ENCODE measurements at regions not wholly inside any gene's neighbourhood (a gene's known extent, or its start where the extent isn't known, plus 50 kb on each side); places are given as distances from the start of the nearest gene placed in this dataset.

DNA sequence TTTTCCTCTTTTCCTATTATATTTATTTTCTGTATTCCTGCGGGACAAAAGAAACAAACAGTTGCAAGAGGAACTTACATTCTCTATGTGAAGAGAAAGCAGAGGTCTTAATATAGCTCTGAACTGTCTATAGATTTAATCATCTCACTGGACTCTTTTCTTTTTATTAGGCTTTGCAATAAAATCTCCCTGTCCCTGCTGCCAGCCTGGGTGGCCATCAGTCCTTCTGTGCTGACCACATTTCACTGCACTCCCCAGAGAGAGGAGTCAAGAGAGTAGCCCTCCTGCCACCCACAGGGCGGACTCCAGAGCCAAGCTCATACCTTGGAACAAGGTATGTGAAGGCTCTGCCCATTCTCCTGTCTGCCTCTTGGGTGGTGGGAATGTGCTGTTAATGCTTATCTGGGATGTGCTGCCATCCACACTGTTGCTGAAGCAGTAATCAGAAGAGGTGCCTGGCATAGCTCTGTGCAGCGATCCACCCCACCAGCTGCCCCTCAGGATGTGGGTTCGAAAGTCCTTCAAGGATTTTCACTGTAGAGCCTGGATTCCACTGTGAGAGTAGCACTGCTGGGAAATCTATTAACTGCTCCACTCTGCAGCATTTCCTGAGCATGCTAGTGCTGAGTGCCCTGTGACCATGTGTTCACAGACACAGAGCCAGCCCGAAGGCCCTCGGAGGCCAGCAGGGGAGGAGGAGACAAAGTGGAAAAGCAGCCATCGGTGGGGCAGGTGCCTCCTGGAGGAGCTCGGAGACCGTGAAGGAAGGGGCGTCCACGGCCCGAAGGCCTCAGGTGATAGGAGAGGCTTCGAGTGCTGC is 334.6 kb downstream of the MED10 start:
- no peak overlapping the region for H3K4me3 ChIP-seq (ENCODE audit: low read length)
- no peak for DNase-seq (ENCODE audit: low read depth)
- TF ChIP-seq CTCF (IDR thresholded peaks at IDR 0.05; ENCODE audit: insufficient read depth, low read depth, low read length, missing control alignments): no peak

DNA sequence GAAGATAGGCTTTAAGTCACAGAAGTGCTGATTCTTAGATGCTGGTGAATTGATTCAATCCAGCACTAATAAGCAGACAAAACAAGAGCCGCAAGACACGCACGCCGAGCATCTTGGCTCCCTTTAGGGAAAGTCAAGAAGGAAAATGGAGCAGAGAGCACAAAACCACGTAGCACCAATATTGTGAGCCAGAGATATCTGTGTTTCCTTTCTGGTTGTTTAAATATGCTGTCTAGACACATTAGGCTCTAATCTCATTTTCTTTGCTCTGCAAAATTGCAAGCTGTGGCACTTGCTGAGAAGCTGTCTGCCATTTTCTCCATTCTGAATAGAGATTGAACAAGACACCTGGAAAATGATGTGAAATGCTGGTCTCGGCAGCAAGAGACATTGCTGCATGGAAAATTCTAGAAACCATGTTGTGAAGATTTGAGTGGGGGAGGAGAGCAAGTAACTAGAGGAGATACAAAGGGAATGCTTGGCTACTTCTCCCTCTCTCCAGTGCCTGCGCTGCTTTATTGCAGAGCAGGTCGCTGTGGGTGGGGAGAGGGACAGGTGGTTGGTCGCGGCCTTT is 336.3 kb downstream of the MED10 start:
- no peak for DNase-seq (ENCODE audit: low read depth)

GRCh38 chr5:6039111-6039510 is 339.2 kb downstream of the MED10 start:
- TF ChIP-seq CTCF (IDR thresholded peaks at IDR 0.05; ENCODE audit: insufficient read depth, low read depth, low read length, missing control alignments): no peak
- no peak for DNase-seq (ENCODE audit: low read depth)
- no peak overlapping the region for H3K4me3 ChIP-seq (ENCODE audit: low read length)

More for the DNA sequence above, 336.3 kb downstream of the MED10 start:
- H3K4me3 ChIP-seq (ENCODE audit: low read length): no peak overlapping the region
- no peak for TF ChIP-seq CTCF (IDR thresholded peaks at IDR 0.05; ENCODE audit: insufficient read depth, low read depth, low read length, missing control alignments)

DNA sequence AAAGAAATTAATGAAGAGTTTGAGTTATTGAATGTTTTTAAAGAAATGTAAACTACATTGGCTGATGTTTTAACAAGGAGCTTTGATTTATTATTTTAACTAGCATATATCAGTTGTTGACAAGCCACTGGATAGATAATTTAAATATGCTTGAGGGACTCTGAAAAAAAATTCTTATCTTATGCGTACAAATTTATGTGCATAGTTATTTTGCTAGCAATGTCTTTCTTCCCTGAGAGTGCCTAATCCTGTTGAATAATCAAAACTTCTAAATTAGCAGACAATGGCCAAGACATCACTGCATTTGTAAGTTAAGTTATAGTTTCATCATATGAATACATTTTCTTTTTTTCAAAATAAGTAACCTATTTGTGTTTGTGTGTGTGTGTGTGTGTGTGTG is 342.3 kb downstream of the MED10 start:
- DNase-seq (ENCODE audit: low read depth): no peak
- no peak for TF ChIP-seq CTCF (IDR thresholded peaks at IDR 0.05; ENCODE audit: insufficient read depth, low read depth, low read length, missing control alignments)
- no peak overlapping the region for H3K4me3 ChIP-seq (ENCODE audit: low read length)

DNA sequence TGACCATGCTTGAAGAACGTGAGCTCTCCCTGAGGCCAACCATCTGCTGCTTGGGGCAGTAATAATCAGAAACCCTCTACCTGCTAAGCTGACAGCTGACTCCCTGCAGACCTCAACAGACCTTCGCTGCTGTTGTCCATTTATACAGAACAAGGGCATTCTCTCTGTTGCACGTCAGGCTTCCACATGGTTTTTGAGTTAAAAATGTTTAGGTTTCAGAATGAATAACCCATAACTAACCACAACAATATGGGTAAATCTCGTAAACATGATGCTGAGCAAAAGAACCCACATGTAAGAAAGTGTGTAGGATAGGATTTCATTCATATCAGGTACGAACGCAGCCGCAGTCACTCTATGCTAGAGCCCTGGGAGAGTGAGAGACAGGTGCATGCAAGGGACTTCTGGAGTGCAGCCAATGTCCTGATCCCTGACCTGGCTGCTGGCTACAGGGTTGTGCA is 348.5 kb downstream of the MED10 start:
- DNase-seq (ENCODE audit: low read depth): no peak
- no peak overlapping the region for H3K4me3 ChIP-seq (ENCODE audit: low read length)
- TF ChIP-seq CTCF (IDR thresholded peaks at IDR 0.05; ENCODE audit: insufficient read depth, low read depth, low read length, missing control alignments): no peak

GRCh38 chr5:6026766-6027406 is 351.5 kb downstream of the MED10 start:
- DNase-seq (ENCODE audit: low read depth): no peak
- H3K4me3 ChIP-seq (ENCODE audit: low read length): no peak overlapping the region
- TF ChIP-seq CTCF (IDR thresholded peaks at IDR 0.05; ENCODE audit: insufficient read depth, low read depth, low read length, missing control alignments): no peak
